GM06990 (cell line): ENCODE measurements at regions not wholly inside any gene's neighbourhood (a gene's known extent, or its start where the extent isn't known, plus 50 kb on each side); places are given as distances from the start of the nearest gene placed in this dataset.

Source experiments
- DNase-seq: peaks from one replicate; pipeline ENCODE4 v3.0.0-alpha.2; 2011; ENCODE audit not compliant: insufficient read length; ENCODE audit errors: extremely low read depth
- H3K27me3 ChIP-seq: replicated peaks from 2 replicates; pipeline ENCODE4 v1.6.0; 2011; ENCODE audit warnings: low read length; ENCODE audit not compliant: control insufficient read depth, insufficient read depth
- H3K36me3 ChIP-seq: 2 replicates; pipeline ENCODE4 v1.5.1; 2011; ENCODE audit warnings: low read length; ENCODE audit not compliant: control insufficient read depth, insufficient read depth
- H3K4me3 ChIP-seq: replicated peaks from 2 replicates; pipeline ENCODE4 v1.5.1; 2011; ENCODE audit warnings: low read depth, mild to moderate bottlenecking, control low read depth, low read length
- CTCF ChIP-seq: IDR thresholded peaks from 2 replicates; pipeline ENCODE4 v1.5.1; 2011; ENCODE audit warnings: low read length, control low read depth, mild to moderate bottlenecking, inconsistent platforms; ENCODE audit not compliant: insufficient read depth, poor library complexity, severe bottlenecking

- DNase-seq: no peak
- Histone ChIP-seq H3K36me3 (no peaks in the 10 kb centered on the region), H3K27me3 (no peaks in the 10 kb centered on the region), H3K4me3 (no peak overlapping the region)
- TF ChIP-seq CTCF: no peak
Measured at GRCh38 chr7:45407730-45408408, 166.3 kb upstream of the ADCY1 start.

- DNase-seq: no peak
- no peaks in the 10 kb centered on the region for H3K36me3 ChIP-seq
- TF ChIP-seq CTCF: no peak
- no peaks in the 10 kb centered on the region for H3K27me3 ChIP-seq
- H3K4me3 ChIP-seq: no peak overlapping the region
Measured at GRCh38 chr7:45408409-45408737, 165.8 kb upstream of the ADCY1 start.

GRCh38 chr7:45410893-45411292, 163.3 kb upstream of the ADCY1 start:
- Histone ChIP-seq H3K36me3 (no peaks in the 10 kb centered on the region), H3K4me3 (no peak overlapping the region), H3K27me3 (no peaks in the 10 kb centered on the region)
- TF ChIP-seq CTCF: no peak
- no peak for DNase-seq

- TF ChIP-seq CTCF: no peak
- no peaks in the 10 kb centered on the region for H3K36me3 ChIP-seq
- no peaks in the 10 kb centered on the region for H3K27me3 ChIP-seq
- DNase-seq: no peak
- no peak overlapping the region for H3K4me3 ChIP-seq
Measured at GRCh38 chr7:45413419-45413818, 160.7 kb upstream of the ADCY1 start.

- no peak for DNase-seq
- no peak overlapping the region for H3K4me3 ChIP-seq
- TF ChIP-seq CTCF: no peak
- no peaks in the 10 kb centered on the region for H3K36me3 ChIP-seq
- no peaks in the 10 kb centered on the region for H3K27me3 ChIP-seq
Measured at GRCh38 chr7:45414226-45414625, 159.9 kb upstream of the ADCY1 start.

- Histone ChIP-seq H3K4me3 (no peak overlapping the region), H3K36me3 (no peaks in the 10 kb centered on the region), H3K27me3 (no peaks in the 10 kb centered on the region)
- DNase-seq: no peak
- TF ChIP-seq CTCF: no peak
Measured at GRCh38 chr7:45415265-45415664, 158.9 kb upstream of the ADCY1 start.
